HUES48 (cell line): ENCODE measurements at regions not wholly inside any gene's neighbourhood (a gene's known extent, or its start where the extent isn't known, plus 50 kb on each side); places are given as distances from the start of the nearest gene placed in this dataset.

Experiments used
- H3K27ac ChIP-seq: one replicate; pipeline ENCODE4 v1.7.0; 2013; ENCODE audit warnings: low read depth, low read length, inconsistent platforms
- H3K27me3 ChIP-seq: 2 replicates; pipeline ENCODE4 v1.6.1; 2013; ENCODE audit warnings: mild to moderate bottlenecking, low read length; ENCODE audit not compliant: control insufficient read depth, insufficient read depth
- H3K36me3 ChIP-seq: 2 replicates; pipeline ENCODE4 v1.6.1; 2013; ENCODE audit warnings: low read length; ENCODE audit not compliant: control insufficient read depth, insufficient read depth
- H3K4me1 ChIP-seq: 2 replicates; pipeline ENCODE4 v1.6.1; 2013; ENCODE audit warnings: mild to moderate bottlenecking, low read length; ENCODE audit not compliant: control insufficient read depth, insufficient read depth
- H3K4me3 ChIP-seq: 2 replicates; pipeline ENCODE4 v1.5.1; 2013; ENCODE audit warnings: mild to moderate bottlenecking, low read depth, low read length
- H3K9ac ChIP-seq: 2 replicates; pipeline ENCODE4 v1.6.1; 2013; ENCODE audit warnings: mild to moderate bottlenecking, low read depth, low read length, moderate library complexity
- H3K9me3 ChIP-seq: 2 replicates; pipeline ENCODE4 v1.6.1; 2013; ENCODE audit warnings: low read length; ENCODE audit not compliant: control insufficient read depth, insufficient read depth

- Histone ChIP-seq H3K27me3 (no peaks in the 10 kb centered on the region), H3K9ac (no peak overlapping the region), H3K36me3 (no peaks in the 10 kb centered on the region), H3K4me1 (no peaks in the 10 kb centered on the region; the same call in 1 of the 2 replicates), H3K9me3 (no peaks in the 10 kb centered on the region), H3K4me3 (no peak overlapping the region), H3K27ac (no peak overlapping the region)
Observed at GRCh38 chr14:87879389-87879788, 113.6 kb downstream of the GALC start.

- H3K9me3 ChIP-seq, result no peaks in the 10 kb centered on the region
- no peak overlapping the region for H3K9ac ChIP-seq
- no peaks in the 10 kb centered on the region for H3K36me3 ChIP-seq
- H3K4me1 ChIP-seq, result peaks cover 2% of the 10 kb centered on the region
- no peak overlapping the region for H3K27ac ChIP-seq
- no peak overlapping the region for H3K4me3 ChIP-seq
- H3K27me3 ChIP-seq, result no peaks in the 10 kb centered on the region
Observed at GRCh38 chr14:87878959-87879358, 114.0 kb downstream of the GALC start.

- Histone ChIP-seq H3K27me3 (no peaks in the 10 kb centered on the region), H3K9ac (no peak overlapping the region), H3K27ac (no peak overlapping the region), H3K4me3 (no peak overlapping the region), H3K36me3 (no peaks in the 10 kb centered on the region), H3K9me3 (no peaks in the 10 kb centered on the region), H3K4me1 (peaks cover 7% of the 10 kb centered on the region)
Observed at GRCh38 chr14:87877877-87878276, 115.1 kb downstream of the GALC start.

- Histone ChIP-seq H3K27ac (no peak overlapping the region), H3K4me3 (no peak overlapping the region), H3K27me3 (no peaks in the 10 kb centered on the region), H3K4me1 (peaks cover 7% of the 10 kb centered on the region), H3K9me3 (no peaks in the 10 kb centered on the region), H3K36me3 (no peaks in the 10 kb centered on the region), H3K9ac (no peak overlapping the region)
Observed at GRCh38 chr14:87874676-87875075, 118.3 kb downstream of the GALC start.

GRCh38 chr14:87873741-87874140 lies 119.2 kb downstream of the GALC start:
- H3K4me3 ChIP-seq, result no peak overlapping the region
- no peak overlapping the region for H3K27ac ChIP-seq
- peaks cover 7% of the 10 kb centered on the region for H3K4me1 ChIP-seq
- no peaks in the 10 kb centered on the region for H3K36me3 ChIP-seq
- H3K9me3 ChIP-seq, result no peaks in the 10 kb centered on the region
- no peaks in the 10 kb centered on the region for H3K27me3 ChIP-seq
- no peak overlapping the region for H3K9ac ChIP-seq

GRCh38 chr14:87869619-87870583 lies 123.1 kb downstream of the GALC start:
- H3K27ac ChIP-seq, result no peak overlapping the region
- no peaks in the 10 kb centered on the region for H3K36me3 ChIP-seq

GRCh38 chr14:87868920-87869319 lies 124.1 kb downstream of the GALC start:
- Histone ChIP-seq H3K9me3 (no peaks in the 10 kb centered on the region), H3K4me3 (no peak overlapping the region), H3K27ac (no peak overlapping the region)

More at GRCh38 chr14:87869619-87870583, 123.1 kb downstream of the GALC start:
- Histone ChIP-seq H3K9me3 (no peaks in the 10 kb centered on the region), H3K9ac (no peak overlapping the region), H3K4me3 (no peak overlapping the region), H3K27me3 (no peaks in the 10 kb centered on the region), H3K4me1 (peaks cover 7% of the 10 kb centered on the region)

GRCh38 chr14:87866116-87866515 lies 126.9 kb downstream of the GALC start:
- no peaks in the 10 kb centered on the region for H3K4me1 ChIP-seq
- no peak overlapping the region for H3K4me3 ChIP-seq
- H3K9me3 ChIP-seq, result no peaks in the 10 kb centered on the region
- no peaks in the 10 kb centered on the region for H3K27me3 ChIP-seq
- no peaks in the 10 kb centered on the region for H3K36me3 ChIP-seq
- no peak overlapping the region for H3K27ac ChIP-seq
- H3K9ac ChIP-seq, result no peak overlapping the region

More at GRCh38 chr14:87868920-87869319, 124.1 kb downstream of the GALC start:
- H3K27me3 ChIP-seq, result no peaks in the 10 kb centered on the region
- H3K9ac ChIP-seq, result no peak overlapping the region
- H3K4me1 ChIP-seq, result peaks cover 4% of the 10 kb centered on the region
- H3K36me3 ChIP-seq, result no peaks in the 10 kb centered on the region

- Histone ChIP-seq H3K9ac (no peak overlapping the region), H3K9me3 (peaks cover 4% of the 10 kb centered on the region; the same call in 1 of the 2 replicates), H3K36me3 (no peaks in the 10 kb centered on the region), H3K27me3 (no peaks in the 10 kb centered on the region), H3K4me3 (no peak overlapping the region), H3K27ac (no peak overlapping the region), H3K4me1 (no peaks in the 10 kb centered on the region)
Observed at GRCh38 chr14:87864356-87865270, 128.4 kb downstream of the GALC start.

- no peak overlapping the region for H3K27ac ChIP-seq
- peaks cover 4% of the 10 kb centered on the region; the same call in 1 of the 2 replicates for H3K9me3 ChIP-seq
- no peak overlapping the region for H3K4me3 ChIP-seq
- H3K27me3 ChIP-seq, result no peaks in the 10 kb centered on the region
- H3K9ac ChIP-seq, result no peak overlapping the region
- H3K36me3 ChIP-seq, result no peaks in the 10 kb centered on the region
- H3K4me1 ChIP-seq, result no peaks in the 10 kb centered on the region
Observed at GRCh38 chr14:87863047-87863446, 129.9 kb downstream of the GALC start.
